NCI-H187 (cell line): ENCODE measurements at regions not wholly inside any gene's neighbourhood (a gene's known extent, or its start where the extent isn't known, plus 50 kb on each side); places are given as distances from the start of the nearest gene placed in this dataset.

Experiments
- DNase-seq, 2 experiments: peaks; one replicate each; lab custom pipeline; 2025; lab: John Stamatoyannopoulos, UW

DNA sequence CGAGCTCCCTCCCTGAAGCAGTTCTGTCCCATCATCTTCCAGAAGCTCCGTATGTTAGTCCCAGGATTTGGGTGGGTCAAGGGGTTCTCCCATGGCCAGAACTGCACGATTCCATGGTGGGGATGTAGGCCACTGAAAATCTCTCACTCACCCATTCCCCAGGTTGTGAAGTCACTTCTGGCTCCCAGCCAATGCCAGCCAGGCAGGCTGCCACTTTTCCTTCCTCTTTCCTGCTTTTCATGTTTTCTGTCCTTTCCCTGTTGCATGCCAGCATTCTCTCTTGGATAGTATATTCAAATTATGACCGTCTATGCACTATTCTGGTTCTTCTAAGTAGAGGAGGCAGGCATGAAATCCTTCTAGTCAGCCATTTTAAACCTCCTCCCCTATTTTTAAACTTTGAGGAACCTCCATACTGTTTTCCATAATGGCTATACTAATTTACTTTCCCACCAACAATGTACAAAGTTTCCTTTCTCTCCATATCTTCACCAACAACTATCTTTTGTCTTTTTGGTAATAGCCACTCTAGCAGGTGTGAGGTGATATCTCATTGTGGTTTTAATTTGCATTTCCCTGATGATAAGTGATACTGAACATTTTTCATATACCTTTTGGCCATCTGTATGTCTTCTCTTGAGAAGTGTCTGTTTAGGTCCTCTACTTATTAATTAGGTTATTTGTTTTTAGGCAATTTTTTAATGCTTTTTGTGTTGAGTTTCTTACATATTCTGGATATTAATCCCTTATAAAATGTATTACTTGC, 182.1 kb upstream of the TET2 start:
- DNase-seq: no peak

DNA sequence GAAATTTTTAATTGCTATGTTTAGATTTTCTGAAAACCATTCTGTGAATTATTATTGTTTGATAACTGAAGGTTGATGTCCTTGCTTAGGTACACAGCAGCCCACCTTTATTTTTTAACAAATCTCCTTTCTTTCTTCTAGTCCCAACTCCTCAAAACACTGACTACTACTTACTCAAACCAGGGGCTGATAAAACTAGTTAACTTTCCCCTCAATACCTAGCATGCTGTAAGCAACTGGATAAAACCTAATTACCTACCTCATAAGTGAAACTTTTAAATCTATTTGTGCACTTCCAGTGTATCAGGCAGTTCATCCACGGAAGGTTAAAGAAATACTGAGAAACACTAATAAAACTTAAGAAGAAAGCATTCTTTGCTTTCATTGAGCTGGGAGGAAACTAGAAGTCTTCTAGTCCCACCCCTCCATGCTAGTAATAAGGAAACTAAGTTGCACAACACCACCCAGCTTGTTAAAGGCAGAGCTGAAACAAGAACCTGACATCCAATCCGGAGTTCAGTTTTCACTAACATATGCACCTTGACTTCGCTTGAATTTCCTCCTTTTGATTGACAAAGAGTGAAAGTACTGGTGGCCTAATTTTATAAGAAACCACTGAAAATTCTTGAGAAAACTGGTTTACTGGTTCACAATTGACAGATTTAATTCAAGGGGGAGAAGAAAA, 180.2 kb upstream of the TET2 start:
- DNase-seq: no peak

DNA sequence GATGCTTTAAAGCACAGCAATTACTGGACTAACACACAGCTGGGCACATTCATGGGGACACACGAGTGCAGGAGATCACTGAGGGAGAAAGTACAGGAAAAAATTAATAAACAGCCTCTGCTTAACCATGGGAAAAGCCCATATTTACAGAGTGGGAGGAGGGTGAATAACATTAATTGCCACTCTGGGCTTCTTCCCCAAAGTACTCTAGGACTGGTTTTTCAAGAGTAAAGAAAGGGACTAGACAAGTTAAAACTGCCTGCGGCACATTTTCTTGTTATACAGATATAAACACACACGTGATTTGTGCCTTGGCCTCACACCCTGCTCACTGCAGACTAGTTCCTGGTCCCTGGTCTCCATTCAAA, 179.7 kb upstream of the TET2 start:
- no peak for DNase-seq

DNA sequence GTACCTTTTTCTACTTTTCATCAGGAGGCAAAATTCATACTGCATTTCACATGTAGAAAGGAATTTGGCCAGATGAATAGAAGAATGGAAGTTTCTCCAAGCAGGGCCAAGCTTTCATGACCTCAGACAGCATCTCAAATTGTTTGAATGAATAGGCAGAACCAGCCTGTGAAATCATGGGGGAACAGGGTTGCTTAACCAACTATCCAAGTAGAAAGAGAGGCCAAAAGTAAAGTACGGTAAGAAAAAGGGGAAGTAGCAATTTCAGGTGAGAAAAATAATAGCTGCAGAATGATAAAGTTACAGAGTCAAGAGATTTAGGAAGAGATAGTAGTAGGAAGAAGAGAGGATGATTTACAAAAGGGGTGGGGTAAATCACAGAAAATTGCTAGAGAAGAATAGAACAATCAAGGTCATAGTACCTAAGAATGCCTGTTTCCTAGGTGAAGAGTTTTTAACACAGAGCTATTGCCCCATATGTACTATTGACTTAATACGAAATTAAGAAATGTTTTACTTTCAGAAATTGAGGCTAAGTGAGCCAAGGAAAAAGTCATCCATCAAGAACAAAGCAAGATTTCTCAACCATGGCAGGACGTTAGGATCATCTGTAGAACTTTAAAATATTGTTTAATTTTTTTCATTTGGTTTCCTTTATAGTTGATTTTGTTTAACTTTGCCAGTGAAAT, 177.1 kb upstream of the TET2 start:
- no peak for DNase-seq

DNA sequence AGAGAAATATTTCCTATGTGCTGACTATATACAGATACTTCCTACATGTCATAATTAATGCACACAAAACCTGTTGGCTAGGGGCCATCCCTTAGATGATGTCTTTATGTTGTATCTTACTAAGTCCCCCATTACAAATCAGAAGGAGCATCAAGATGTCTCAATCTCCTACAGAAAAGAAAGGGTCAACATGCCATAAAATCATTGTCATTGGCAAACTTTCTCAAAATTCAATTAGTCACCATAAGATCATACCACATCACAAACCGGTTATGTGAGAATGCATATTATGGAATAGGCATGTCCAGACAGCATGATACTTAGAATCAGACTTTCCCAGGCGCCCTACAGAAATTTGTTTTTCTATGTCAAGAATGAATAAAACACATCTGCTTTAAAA, 175.2 kb upstream of the TET2 start:
- DNase-seq: no peak

DNA sequence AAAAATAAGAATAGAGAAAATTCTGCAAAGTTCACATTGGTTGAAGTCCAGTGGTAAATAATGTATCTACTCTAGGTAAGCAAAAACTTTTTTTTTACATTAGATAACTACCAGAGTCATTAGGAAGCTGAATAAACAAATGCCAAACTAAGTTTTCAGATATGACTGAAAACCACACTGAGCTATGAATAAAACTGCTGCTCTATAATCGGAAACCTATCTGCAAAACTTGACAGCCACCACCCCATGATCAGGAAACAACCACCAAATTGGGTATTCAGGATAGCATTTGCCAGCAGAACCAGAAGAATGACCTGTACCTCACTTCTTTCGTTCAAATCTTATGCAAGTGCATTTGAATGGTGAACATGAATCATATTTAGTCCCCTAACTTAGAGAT, 173.0 kb upstream of the TET2 start:
- DNase-seq: no peak

DNA sequence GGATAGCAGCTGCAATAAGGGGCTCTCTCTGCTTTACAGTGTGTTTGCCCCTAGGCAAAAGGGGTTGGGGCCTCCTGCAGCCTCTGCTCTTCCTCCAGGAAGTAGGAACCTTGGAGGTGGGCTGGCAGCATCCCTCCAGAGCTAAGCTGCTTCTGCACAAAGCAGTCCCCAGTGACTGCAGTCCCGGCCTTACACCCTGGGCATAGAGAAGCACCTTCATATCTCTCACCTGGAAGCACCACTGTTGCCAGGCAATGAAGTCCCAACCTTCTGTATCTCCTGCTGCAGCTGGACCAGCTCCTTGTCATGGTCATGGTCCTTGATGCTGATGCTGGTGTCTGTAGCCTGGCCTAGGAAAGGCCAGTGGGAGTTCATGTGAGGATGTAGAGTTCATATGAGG, 171.1 kb upstream of the TET2 start:
- DNase-seq: no peak

DNA sequence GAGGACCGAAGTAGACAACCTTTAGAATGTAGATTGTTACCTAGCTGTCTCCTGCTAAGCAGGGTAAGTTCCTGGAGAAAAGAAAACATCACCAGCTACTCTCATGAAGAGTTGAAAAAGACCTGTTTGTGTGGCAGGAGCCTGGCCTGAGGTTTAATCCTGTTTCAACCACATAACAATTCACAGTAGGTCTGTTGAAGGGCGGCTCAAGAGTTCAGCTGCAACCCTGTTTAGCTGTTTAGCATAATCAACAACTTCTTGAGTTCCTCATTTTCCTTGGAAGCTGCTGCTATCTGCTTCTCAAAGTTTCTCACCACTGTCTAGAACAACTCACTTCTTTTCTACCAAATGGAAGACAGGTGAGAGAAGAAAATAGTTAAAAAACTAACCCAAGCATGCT, 170.4 kb upstream of the TET2 start:
- no peak for DNase-seq

DNA sequence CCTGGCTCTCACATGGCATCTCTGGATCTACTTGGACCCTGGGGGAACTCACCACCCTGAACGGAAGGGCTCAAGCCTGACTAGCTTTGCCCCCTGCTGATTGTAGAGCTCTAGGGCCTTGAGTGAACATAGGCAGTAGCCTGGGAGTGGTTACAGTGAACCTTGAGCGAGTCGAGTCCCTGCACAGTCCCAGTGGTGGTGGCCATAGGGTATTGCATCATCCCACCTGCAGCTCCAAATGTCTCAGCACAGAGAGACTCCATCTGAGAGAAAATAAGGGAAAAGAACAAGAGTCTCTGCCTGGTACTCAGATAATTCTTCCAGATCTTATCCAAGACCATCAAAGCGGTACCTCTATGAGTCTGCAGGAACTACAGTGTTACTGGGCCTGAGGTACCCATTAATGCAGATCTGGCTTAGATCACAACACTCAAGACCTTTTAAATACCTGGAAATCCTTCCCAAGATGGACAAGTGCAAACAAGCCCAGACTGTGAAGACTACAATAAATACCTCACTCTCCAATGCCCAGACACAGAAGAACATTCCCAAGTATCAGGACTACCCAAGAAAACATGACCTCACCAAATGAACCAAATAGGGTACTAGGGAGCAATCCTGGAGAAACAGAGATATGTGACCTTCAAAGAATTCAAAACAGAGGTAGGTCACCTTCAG, 167.5 kb upstream of the TET2 start:
- no peak for DNase-seq

DNA sequence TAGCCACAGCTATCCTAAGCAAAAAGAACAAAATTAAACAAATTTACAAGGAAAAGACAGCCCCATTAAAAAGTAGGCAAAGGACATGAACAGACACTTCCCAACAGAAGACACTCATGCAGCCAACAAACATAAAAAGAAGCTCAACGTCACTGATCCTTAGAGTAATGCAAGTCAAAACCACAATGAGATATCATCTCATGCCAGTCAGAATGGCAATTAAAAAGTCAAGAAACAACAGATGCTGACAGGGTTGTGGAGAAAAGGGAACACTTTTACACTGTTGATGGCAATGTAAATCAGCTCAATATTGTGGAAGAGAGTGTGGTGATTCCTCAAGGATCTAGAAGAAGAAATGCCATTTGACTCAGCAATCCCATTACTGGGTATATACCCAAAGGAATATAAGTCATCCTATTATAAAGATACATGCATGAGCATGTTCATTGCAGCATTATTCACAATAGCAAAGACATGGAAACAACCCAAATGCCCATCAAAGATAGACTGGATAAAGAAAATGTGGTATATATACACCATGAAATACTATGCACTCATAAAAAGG, 163.0 kb upstream of the TET2 start:
- DNase-seq: no peak

DNA sequence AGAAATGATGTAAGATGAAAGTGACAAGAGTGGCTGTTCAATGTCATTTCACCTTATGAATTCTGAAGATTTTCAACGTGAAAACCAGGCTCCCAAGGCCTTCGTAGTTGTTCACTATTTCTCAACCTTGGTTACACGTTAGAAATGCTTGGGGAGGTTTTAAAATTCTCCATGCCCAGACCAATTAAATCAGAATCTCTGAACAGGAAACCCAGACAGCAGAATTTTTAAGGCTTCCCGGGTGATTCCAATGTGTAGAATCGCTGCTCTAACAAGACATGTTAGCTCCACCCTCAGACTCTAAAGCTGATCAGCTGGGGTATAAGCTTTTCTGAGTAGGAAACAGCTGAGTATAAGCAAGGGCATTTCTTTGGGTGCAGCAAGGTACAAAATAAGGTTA, 160.4 kb upstream of the TET2 start:
- DNase-seq: no peak

DNA sequence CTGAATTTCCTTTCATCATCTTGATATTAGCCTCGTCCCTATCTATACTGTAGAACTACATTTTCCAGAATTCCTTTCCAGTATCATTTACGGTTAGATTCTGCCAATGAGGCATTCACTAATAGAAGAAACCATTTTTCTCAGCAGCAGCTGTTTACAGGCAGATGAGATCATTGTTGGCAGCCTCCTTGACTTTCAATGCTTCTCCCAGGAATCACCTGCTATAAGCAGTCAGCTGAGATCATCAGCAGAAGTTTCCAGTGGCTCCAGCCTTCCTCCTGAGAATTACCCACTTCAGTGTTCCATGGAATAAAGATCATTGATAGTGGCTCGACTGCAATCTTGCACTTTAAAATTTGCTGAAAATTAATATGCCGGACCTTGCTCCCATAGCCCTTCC, 157.3 kb upstream of the TET2 start:
- DNase-seq: no peak

DNA sequence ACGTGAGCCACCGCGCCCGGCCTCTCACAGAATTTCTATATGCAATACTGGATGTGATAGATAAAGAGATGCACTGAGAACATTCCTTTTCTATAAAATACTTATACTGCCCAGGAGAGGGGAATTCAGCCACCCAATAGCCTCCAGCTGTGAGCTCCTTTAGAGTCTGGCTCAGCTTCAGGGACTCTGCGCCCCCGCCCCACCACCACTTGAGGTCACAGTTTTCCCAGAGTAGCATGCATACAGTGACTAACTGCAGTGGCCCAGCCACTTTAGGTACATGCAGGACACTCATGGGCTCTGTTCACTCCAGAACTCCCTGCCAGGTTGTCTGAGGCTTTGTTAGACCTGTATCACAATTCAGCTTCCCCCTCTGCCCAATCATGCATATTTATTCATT, 144.4 kb upstream of the TET2 start:
- no peak for DNase-seq

DNA sequence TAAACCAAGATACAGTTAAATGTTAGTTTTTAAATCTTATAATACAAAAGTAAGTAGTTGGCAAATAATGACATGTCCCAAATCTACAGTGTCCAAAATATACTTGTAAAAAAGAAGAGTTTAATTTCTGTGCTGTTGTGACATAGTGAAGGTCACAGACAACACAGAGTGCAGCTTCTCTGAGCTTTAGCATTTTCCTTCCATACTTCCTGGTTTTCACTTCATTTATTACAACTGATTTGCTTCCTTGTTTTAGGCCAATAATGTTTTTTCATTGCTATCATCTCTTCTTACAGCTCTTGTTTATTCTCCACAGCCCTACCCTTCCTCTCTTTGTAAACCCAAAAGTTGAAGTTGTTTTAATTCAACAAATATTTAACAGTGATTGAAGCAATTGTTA, 132.4 kb upstream of the TET2 start:
- DNase-seq: no peak

DNA sequence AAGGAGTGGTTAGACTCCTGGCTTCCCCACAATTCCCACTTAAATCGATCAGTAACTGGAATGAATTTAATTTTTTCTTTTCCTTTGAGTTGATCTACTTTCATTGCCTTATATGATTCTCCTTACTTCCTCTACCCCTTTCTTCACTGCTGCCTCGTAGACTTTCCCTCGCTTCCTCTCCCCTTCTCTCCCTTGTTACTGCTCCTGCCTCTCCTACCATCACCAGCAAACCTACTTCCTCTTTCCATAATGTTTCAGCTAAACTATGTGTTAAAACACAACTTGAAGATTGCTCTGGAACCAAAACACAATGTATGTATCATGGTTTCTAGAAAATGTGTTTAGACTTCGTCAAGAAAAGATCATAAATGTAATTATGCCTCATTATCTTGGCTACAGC, 132.0 kb upstream of the TET2 start:
- no peak for DNase-seq

DNA sequence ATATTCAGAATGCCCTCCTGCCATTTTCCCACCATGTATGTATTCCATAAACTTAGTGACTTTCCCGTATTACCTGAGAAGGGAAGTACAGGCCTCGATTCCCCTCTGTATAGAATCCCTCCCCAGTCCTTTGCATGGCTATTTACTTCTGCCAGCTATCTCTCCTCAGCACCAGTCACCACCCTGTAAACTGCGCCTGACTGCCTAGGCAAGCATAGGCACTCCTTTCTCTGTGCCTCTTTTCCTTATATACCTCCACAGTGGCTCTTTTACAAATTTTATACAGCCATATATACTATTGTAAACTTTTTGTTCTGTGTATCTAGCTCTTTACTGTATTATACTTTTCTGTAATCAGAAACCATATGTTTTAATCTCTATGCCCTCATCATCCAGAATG, 130.9 kb upstream of the TET2 start:
- no peak for DNase-seq

DNA sequence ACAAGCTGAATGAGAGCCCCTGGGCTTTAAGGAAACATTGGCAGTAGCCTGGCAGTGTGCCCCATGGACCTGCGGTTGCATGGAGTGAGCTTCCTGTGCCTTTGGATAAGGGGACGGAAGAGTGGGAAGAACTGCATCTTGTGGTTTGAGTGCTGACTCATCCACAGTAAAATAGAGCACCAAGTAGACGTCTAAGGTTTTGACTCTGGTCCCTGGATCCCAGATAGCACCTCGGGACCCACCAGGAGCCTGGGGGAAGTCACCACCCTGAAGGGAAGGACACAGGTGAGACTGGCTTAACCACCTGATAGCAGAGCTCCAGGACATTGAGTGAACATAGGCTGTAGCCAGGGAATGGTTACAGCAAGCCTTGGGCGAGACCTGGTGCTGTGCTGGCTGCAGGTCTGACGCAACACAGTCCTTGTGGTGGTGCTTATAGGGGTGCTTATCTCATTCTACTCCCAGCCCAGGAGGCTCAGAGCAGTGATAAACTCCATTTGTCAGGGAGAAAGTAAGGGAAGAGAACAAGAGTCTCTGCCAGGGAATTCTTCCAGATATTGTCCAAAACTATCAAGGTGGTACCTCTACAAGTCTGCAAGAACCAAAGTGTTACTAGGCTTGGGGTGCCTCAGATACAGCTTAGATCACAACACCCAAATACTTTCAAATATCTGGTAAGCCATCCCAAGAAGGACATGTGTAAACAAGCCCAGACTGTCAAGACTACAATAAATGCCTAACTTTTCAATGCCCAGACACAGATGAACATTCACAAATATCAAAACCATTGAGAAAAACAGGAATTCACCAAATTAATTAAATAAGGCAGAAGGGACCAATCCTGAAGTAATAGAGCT, 123.6 kb upstream of the TET2 start:
- no peak for DNase-seq

DNA sequence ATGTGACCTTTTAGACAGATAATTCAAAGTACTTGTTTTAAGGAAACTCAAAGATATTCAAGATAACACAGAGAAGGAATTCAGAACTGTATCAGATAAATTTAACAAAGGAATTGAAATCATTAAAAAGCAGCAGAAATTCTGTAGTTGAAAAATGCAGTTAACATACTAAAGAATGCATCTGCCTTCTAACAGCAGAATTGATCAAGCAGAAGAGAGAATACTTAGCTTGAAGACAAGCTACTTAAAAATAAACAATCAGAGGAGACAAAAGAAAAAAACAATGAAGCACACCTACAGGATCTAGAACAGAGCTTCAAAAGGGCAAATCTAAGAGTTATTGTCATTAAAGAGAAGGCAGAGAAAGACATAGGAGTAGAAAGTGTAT, 123.0 kb upstream of the TET2 start:
- DNase-seq: no peak

DNA sequence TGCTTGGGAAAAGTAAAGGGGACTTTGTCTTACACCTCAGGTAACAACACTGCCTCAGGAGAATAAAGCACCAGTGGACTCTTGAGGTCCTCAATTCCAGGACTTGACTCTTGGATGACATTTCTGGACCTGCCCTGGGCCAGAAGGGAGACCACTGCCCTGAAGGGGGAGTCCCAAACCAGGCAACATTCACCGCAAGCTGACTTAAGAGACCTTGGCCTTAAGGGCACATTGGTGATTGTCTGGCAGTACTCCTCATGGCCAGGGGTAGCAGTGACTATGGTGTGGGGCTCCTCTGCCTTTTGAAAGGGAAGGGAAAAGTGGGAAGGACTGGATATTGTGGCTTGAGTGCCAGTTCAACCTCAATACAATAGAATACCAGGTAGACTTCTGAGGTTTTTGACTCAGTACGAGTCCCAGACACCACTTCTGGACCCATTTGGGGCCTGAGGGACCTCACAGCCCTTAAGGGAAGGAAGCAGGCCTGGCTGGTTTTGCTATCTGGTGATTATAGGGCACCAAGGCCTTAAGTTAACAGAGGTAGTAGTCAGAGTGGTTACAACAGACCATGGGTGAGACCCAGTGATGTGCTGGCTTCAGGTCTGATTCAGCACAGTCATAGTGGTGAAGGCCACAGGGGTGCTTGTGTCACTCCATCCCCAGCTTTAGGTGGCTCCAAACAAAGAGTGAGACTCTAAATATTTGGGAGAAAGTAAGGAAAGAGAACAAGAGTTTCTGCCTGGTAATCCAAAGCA, 121.2 kb upstream of the TET2 start:
- DNase-seq: no peak

DNA sequence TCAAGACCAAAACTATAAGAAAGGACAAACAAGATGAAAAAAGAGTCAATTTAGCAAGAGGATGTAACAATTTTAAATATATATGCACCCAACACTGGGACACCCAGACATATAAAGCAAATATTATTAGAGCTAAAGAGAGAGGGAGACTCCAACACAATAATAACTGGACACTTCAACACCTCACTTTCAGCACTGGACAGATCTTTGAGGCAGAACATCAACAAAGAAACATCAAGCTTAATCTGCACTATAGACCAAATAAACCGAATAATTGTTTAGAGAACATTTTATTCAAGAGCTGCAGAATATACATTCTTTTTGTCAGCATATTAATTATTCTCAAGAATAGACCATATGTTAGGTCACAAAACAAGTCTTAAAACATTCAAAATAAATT, 109.7 kb upstream of the TET2 start:
- no peak for DNase-seq

DNA sequence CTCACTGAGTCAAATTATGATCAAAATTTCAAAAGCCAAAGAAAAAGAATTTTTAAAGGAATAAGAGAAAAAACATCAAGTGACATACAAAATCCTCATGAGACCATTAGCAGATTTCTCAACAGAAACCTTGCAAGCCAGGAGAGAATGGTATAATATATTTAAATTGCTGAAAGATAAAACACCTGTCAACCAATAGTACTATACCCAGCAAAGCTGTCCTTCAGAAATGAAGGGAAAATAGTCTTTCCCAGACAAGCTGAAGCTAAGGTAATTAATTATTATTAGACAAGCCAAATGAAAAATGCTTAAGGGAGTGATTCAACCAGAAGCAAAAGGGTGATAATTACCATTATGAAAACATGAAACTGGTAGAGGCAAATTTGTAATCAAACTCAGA, 104.2 kb upstream of the TET2 start:
- DNase-seq: no peak
